ENCODE measurements at regions not wholly inside any gene's neighbourhood (a gene's known extent, or its start where the extent isn't known, plus 50 kb on each side); places are given as distances from the start of the nearest gene placed in this dataset.

DNA sequence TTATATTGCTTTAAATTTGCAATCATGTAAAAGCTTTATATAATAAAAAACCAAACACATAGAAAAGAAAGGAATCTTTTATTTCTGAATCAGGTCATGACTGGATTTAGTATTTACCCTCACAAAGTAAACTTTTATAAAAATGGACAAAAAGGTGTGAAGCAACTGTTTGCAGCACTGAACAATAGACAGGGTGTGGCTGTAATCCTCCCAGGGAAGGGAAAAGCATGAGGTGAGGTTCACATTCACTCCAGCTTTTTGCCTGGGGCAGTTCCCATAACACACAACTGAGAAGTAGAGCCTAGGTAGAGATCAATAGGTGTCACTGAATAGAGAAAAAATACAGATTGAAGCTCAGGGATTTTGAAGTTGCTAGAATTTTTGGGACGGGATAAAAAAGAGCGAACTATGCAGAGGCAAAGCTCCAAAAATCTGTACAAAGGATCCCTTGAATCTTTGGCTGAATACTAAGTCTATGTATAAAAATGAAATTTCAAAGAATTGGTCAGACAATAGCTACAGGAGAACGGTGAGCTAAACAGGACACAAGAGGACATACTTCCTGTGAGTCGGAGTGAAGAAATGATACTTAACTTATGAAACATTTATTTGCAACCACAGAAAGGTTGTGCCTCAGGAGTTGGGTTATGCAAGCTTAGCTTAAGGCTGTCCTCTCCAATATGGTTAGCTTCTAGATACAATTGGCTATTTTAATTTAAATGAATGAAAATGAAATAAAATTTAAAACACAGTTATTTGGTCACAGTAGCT is 162.0 kb upstream of the ZP4 start:
- no peaks in the 10 kb centered on the region for H3K36me3 ChIP-seq
- TF ChIP-seq, protein P1, sequence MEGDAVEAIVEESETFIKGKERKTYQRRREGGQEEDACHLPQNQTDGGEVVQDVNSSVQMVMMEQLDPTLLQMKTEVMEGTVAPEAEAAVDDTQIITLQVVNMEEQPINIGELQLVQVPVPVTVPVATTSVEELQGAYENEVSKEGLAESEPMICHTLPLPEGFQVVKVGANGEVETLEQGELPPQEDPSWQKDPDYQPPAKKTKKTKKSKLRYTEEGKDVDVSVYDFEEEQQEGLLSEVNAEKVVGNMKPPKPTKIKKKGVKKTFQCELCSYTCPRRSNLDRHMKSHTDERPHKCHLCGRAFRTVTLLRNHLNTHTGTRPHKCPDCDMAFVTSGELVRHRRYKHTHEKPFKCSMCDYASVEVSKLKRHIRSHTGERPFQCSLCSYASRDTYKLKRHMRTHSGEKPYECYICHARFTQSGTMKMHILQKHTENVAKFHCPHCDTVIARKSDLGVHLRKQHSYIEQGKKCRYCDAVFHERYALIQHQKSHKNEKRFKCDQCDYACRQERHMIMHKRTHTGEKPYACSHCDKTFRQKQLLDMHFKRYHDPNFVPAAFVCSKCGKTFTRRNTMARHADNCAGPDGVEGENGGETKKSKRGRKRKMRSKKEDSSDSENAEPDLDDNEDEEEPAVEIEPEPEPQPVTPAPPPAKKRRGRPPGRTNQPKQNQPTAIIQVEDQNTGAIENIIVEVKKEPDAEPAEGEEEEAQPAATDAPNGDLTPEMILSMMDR (IDR thresholded peaks at IDR 0.05) = no peak
- H3K27me3 ChIP-seq = no peaks in the 10 kb centered on the region
- DNase-seq = no peak
- intact Hi-C loops (cut with DNase I) = no loop called here
- no peak overlapping the region for H3K4me3 ChIP-seq
- H3K9ac ChIP-seq (ENCODE audit: low read depth in 2 of 2, low read length in 2 of 2) = no peak overlapping the region
- no peaks in the 10 kb centered on the region for H3K9me3 ChIP-seq
- H3K27ac ChIP-seq = no peak overlapping the region
- no peaks in the 10 kb centered on the region for H3K4me1 ChIP-seq

DNA sequence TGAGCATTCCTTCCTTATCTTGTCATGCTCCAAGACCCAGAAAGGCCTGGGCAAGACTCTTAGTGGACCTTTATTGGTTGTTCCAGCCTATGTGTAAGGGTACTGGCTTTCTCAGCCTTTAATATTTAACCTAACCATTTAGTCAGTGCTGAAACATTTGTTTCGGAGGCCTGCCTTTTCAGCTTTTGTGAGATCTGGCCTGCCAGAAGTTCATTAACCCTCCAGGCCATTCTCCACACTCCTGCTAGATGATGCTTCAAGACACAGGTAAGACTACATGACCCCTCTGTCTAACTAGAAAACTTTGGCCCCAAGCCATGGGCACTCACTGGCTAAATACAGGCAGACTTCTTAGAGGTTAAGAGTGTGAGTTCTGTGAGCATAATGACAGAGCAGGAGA is 138.4 kb upstream of the ZP4 start:
- no peaks in the 10 kb centered on the region for H3K4me1 ChIP-seq
- no peak overlapping the region for H3K9ac ChIP-seq (ENCODE audit: low read depth in 2 of 2, low read length in 2 of 2)
- TF ChIP-seq, protein P1 (IDR thresholded peaks at IDR 0.05) = no peak
- no peaks in the 10 kb centered on the region for H3K27me3 ChIP-seq
- H3K36me3 ChIP-seq = no peaks in the 10 kb centered on the region
- no peak overlapping the region for H3K27ac ChIP-seq
- no peaks in the 10 kb centered on the region for H3K9me3 ChIP-seq
- intact Hi-C loops (cut with DNase I) = no loop called here
- H3K4me3 ChIP-seq = no peak overlapping the region
- no peak for DNase-seq

DNA sequence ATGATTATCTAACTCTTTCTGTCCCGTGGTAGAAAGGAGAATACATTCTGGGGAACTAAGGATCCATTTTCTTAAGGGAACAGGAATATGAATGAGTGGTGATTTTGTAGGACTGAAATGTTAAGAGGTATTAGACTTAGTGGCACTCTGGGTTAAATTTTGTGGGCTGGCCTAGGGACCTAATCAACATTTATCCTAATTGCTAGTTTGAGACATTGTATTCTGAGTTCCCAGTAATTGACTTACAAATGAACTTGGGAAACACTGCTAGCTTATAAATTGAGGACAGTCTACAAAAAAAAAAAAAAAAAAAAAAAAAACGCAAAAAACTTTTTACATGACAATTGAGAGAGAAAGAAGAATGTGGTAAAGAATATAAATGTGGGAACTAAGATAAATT is 136.6 kb upstream of the ZP4 start:
- no peak overlapping the region for H3K4me3 ChIP-seq
- H3K27ac ChIP-seq = no peak overlapping the region
- H3K4me1 ChIP-seq = no peaks in the 10 kb centered on the region
- intact Hi-C loops (cut with DNase I) = no loop called here
- no peak for DNase-seq
- no peak overlapping the region for H3K9ac ChIP-seq (ENCODE audit: low read depth in 2 of 2, low read length in 2 of 2)
- H3K9me3 ChIP-seq = no peaks in the 10 kb centered on the region
- H3K27me3 ChIP-seq = no peaks in the 10 kb centered on the region
- TF ChIP-seq, protein P1 (IDR thresholded peaks at IDR 0.05) = no peak
- H3K36me3 ChIP-seq = no peaks in the 10 kb centered on the region

DNA sequence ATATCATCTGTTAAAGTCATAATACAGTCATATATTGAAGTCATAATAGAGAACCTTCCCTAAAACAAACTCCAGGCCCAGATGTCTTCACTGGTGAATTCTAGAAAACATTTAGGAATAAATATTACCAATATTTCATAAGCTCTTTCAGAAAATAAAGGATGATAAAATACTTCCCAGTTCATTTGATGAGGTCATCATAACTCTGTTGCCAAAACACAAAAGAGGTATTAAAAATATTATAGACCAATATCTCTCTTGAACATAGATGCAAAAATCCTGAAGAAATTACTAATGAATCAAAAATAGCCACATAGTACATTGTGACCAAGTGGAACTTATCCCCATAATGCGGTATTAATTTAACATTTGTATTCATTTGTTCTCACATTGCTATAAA is 132.4 kb upstream of the ZP4 start:
- no peaks in the 10 kb centered on the region for H3K27me3 ChIP-seq
- TF ChIP-seq, protein P1 (IDR thresholded peaks at IDR 0.05) = no peak
- no peak for DNase-seq
- no peak overlapping the region for H3K4me3 ChIP-seq
- H3K9me3 ChIP-seq = no peaks in the 10 kb centered on the region
- no peaks in the 10 kb centered on the region for H3K4me1 ChIP-seq
- intact Hi-C loops (cut with DNase I) = no loop called here
- H3K27ac ChIP-seq = no peak overlapping the region
- no peaks in the 10 kb centered on the region for H3K36me3 ChIP-seq
- H3K9ac ChIP-seq (ENCODE audit: low read depth in 2 of 2, low read length in 2 of 2) = no peak overlapping the region

DNA sequence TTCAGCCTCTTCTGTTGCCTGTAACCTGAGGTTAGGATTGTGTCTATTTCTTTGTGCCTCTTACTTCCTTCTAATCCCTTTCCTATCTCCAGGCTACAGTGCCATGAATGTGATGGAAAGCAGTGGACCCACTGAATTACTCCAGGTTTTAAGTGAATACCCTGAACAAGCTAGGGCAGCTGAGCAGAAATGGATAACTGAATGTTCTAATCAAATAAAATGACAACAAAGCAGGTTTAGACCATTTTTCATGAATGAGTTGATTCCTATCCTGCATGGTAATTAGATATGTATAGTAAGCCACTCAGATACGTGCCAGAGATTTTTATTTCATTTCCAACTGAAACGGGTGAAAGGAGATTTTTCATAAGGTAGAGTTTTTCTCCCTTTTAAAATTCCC is 127.5 kb upstream of the ZP4 start:
- Histone ChIP-seq H3K9ac (ENCODE audit: low read depth in 2 of 2, low read length in 2 of 2) (no peak overlapping the region), H3K9me3 (no peaks in the 10 kb centered on the region), H3K36me3 (no peaks in the 10 kb centered on the region), H3K27me3 (no peaks in the 10 kb centered on the region), H3K4me3 (no peak overlapping the region), H3K4me1 (no peaks in the 10 kb centered on the region), H3K27ac (no peak overlapping the region)
- TF ChIP-seq, protein P1 (IDR thresholded peaks at IDR 0.05) = no peak
- intact Hi-C loops (cut with DNase I) = no loop called here
- DNase-seq = no peak

Data from colonic mucosa (tissue), 4 donors.